HEK293 (cell line): ENCODE measurements at regions not wholly inside any gene's neighbourhood (a gene's known extent, or its start where the extent isn't known, plus 50 kb on each side); places are given as distances from the start of the nearest gene placed in this dataset.

Experiments
- CTCF ChIA-PET: fragments of 350-600 bp; formaldehyde crosslinking; extraction: SDS; loops from one replicate; lab custom pipeline; 2021; ENCODE audit warnings: antibody characterized with exemption; lab: Yijun Ruan, JAX
- POLR2A ChIA-PET: fragments of 300-600 bp; formaldehyde crosslinking; extraction: SDS; loops from one replicate; lab custom pipeline; 2020; ENCODE audit warnings: antibody characterized with exemption, inconsistent platforms; lab: Yijun Ruan, JAX
- H3K27ac ChIP-seq: fragments of 200-500 bp; sonication (Bioruptor generic); 2 replicates; pipeline ENCODE4 v1.5.1; 2014; ENCODE audit warnings: low read depth, low read length, control low read depth, inconsistent platforms; ENCODE audit errors: extremely low read depth
- H3K36me3 ChIP-seq, 2 experiments: fragments of 200-500 bp in 1 of 2; sonication (Bioruptor generic) in 1 of 2; 1 replicate in 1 of 2; 2 replicates in 1 of 2; pipeline ENCODE4 v1.5.1; 2014 to 2017; ENCODE audit warnings: inconsistent platforms in 2 of 2, low read length in 2 of 2; ENCODE audit not compliant: control insufficient read depth in 2 of 2, insufficient read depth in 1 of 2
- H3K4me1 ChIP-seq: fragments of 200-500 bp; sonication (Bioruptor generic); 2 replicates; pipeline ENCODE4 v1.5.1; 2014; ENCODE audit warnings: mild to moderate bottlenecking, low read length, inconsistent platforms; ENCODE audit not compliant: control insufficient read depth, insufficient read depth
- H3K4me3 ChIP-seq: 2 replicates; pipeline ENCODE4 v1.5.1; 2011; ENCODE audit warnings: low read depth, mild to moderate bottlenecking, control low read depth, low read length, moderate library complexity
- H3K9me3 ChIP-seq: fragments of 200-500 bp; sonication (Bioruptor generic); 2 replicates; pipeline ENCODE4 v1.5.1; 2014; ENCODE audit warnings: low read depth, low read length, inconsistent platforms; ENCODE audit not compliant: control insufficient read depth, insufficient read depth
- IKZF3 ChIP-seq: fragments of 450-650 bp; IDR thresholded peaks from 2 replicates; pipeline ENCODE4 v1.5.0; 2018; ENCODE audit warnings: missing biosample characterization, mild to moderate bottlenecking, missing genetic modification characterization, moderate library complexity
- SALL2 ChIP-seq: fragments of 450-650 bp; formaldehyde crosslinking; IDR thresholded peaks from 2 replicates; pipeline ENCODE4 v1.5.0; 2017; ENCODE audit warnings: missing biosample characterization, mild to moderate bottlenecking, missing genetic modification characterization, borderline replicate concordance
- ZBTB17 ChIP-seq: fragments of 450-650 bp; formaldehyde crosslinking; IDR thresholded peaks from 2 replicates; pipeline ENCODE4 v1.5.1; 2016; ENCODE audit warnings: missing biosample characterization, missing genetic modification characterization
- ZFP69B ChIP-seq: fragments of 450-650 bp; formaldehyde crosslinking; IDR thresholded peaks from 2 replicates; pipeline ENCODE4 v1.5.1; 2016; ENCODE audit warnings: missing biosample characterization, missing genetic modification characterization
- ZNF10 ChIP-seq: fragments of 450-650 bp; formaldehyde crosslinking; IDR thresholded peaks from 2 replicates; pipeline ENCODE4 v1.5.1; 2017; ENCODE audit warnings: missing biosample characterization, missing genetic modification characterization
- ZNF157 ChIP-seq: fragments of 450-650 bp; formaldehyde crosslinking; IDR thresholded peaks from 2 replicates; pipeline ENCODE4 v1.5.1; 2016; ENCODE audit warnings: missing biosample characterization, missing genetic modification characterization
- ZNF514 ChIP-seq: fragments of 450-650 bp; formaldehyde crosslinking; IDR thresholded peaks from 2 replicates; pipeline ENCODE4 v1.5.1; 2016; ENCODE audit warnings: missing biosample characterization, missing genetic modification characterization
- ZNF600 ChIP-seq: fragments of 450-650 bp; formaldehyde crosslinking; IDR thresholded peaks from 2 replicates; pipeline ENCODE4 v1.5.1; 2016; ENCODE audit warnings: missing biosample characterization, missing genetic modification characterization
- ZNF610 ChIP-seq: fragments of 450-650 bp; formaldehyde crosslinking; IDR thresholded peaks from 2 replicates; pipeline ENCODE4 v1.5.1; 2016; ENCODE audit warnings: missing biosample characterization, missing genetic modification characterization, borderline replicate concordance
- ZNF626 ChIP-seq: fragments of 450-650 bp; sonication (Bioruptor Pico); formaldehyde crosslinking; IDR thresholded peaks from 2 replicates; pipeline ENCODE4 v1.5.1; 2018; ENCODE audit warnings: missing biosample characterization, missing genetic modification characterization, inconsistent platforms
- ZNF658 ChIP-seq: fragments of 450-650 bp; formaldehyde crosslinking; IDR thresholded peaks from 2 replicates; pipeline ENCODE4; 2016; ENCODE audit warnings: missing biosample characterization, missing genetic modification characterization
- ZNF707 ChIP-seq: fragments of 450-650 bp; formaldehyde crosslinking; IDR thresholded peaks from 2 replicates; pipeline ENCODE4 v1.5.1; 2016; ENCODE audit warnings: missing biosample characterization, missing genetic modification characterization
- ZNF777 ChIP-seq: fragments of 450-650 bp; formaldehyde crosslinking; IDR thresholded peaks from 2 replicates; pipeline ENCODE4 v1.5.1; 2017; ENCODE audit warnings: missing biosample characterization, missing genetic modification characterization, borderline replicate concordance
- TF ChIP-seq, protein P1 (sequence below): fragments of 450-650 bp; formaldehyde crosslinking; IDR thresholded peaks from 2 replicates; pipeline ENCODE4 v1.5.1; 2017; ENCODE audit warnings: missing biosample characterization, missing genetic modification characterization
- TF ChIP-seq, protein P2 (sequence below): fragments of 450-650 bp; formaldehyde crosslinking; IDR thresholded peaks from 2 replicates; pipeline ENCODE4 v1.5.1; 2016; ENCODE audit warnings: missing biosample characterization, missing genetic modification characterization
- TF ChIP-seq, protein P3 (sequence below): fragments of 450-650 bp; formaldehyde crosslinking; IDR thresholded peaks from 2 replicates; pipeline ENCODE4 v1.5.1; 2016; ENCODE audit warnings: missing biosample characterization, missing genetic modification characterization
- TF ChIP-seq, protein P4 (sequence below): fragments of 450-650 bp; formaldehyde crosslinking; IDR thresholded peaks from 2 replicates; pipeline ENCODE4 v1.5.1; 2016; ENCODE audit warnings: missing biosample characterization, missing genetic modification characterization

- TF ChIP-seq ZNF658 (tag by site-specific recombination) (no peak), SALL2 (tag by site-specific recombination) (no peak), ZNF626 (tag by site-specific recombination) (no peak), ZNF157 (no peak), ZBTB17 (tag by site-specific recombination) (no peak), ZNF10 (no peak), ZNF777 (no peak), ZFP69B (no peak), ZNF610 (tag by site-specific recombination) (no peak)
- TF ChIP-seq, protein P1, sequence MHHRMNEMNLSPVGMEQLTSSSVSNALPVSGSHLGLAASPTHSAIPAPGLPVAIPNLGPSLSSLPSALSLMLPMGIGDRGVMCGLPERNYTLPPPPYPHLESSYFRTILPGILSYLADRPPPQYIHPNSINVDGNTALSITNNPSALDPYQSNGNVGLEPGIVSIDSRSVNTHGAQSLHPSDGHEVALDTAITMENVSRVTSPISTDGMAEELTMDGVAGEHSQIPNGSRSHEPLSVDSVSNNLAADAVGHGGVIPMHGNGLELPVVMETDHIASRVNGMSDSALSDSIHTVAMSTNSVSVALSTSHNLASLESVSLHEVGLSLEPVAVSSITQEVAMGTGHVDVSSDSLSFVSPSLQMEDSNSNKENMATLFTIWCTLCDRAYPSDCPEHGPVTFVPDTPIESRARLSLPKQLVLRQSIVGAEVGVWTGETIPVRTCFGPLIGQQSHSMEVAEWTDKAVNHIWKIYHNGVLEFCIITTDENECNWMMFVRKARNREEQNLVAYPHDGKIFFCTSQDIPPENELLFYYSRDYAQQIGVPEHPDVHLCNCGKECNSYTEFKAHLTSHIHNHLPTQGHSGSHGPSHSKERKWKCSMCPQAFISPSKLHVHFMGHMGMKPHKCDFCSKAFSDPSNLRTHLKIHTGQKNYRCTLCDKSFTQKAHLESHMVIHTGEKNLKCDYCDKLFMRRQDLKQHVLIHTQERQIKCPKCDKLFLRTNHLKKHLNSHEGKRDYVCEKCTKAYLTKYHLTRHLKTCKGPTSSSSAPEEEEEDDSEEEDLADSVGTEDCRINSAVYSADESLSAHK (tag by site-specific recombination), result no peak
- TF ChIP-seq, protein P2, sequence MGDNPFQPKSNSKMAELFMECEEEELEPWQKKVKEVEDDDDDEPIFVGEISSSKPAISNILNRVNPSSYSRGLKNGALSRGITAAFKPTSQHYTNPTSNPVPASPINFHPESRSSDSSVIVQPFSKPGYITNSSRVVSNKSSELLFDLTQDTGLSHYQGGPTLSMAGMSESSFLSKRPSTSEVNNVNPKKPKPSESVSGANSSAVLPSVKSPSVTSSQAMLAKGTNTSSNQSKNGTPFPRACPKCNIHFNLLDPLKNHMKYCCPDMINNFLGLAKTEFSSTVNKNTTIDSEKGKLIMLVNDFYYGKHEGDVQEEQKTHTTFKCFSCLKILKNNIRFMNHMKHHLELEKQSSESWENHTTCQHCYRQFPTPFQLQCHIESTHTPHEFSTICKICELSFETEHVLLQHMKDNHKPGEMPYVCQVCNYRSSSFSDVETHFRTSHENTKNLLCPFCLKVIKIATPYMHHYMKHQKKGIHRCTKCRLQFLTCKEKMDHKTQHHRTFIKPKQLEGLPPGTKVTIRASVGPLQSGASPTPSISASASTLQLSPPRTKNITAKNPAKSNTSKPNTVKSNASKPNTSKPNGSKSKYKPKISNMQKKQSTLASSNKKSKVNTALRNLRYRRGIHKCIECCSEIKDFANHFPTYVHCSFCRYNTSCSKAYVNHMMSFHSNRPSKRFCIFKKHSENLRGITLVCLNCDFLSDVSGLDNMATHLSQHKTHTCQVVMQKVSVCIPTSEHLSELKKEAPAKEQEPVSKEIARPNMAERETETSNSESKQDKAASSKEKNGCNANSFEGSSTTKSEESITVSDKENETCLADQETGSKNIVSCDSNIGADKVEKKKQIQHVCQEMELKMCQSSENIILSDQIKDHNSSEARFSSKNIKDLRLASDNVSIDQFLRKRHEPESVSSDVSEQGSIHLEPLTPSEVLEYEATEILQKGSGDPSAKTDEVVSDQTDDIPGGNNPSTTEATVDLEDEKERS, result no peak
These were observed 188.9 kb downstream of the IRF8 start (continued) for GRCh38 chr16:86087896-86088230.

DNA sequence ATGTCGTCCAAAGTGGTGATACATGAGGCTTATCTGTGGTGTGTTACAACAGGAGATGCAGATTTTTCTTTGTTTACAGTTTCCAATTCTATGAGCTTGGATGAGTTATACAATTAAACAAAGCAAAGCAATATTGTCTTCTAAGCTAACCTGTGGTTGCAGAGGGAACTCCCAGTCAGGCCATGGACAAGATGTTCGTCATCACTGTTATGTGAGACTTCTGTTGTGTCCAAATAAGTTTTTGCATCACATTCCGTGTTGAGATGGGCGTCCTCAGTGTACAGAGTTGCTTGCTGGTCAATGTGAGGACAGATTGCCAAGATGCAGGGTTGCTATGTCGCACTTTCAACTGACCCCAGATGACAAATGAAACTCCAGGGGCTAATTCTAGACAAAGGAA is 189.3 kb downstream of the IRF8 start:
- ChIA-PET POLR2A (no interaction called here), CTCF (interaction anchor here (2.4 kb wide), 1 partner anchor 432 kb away, joined by 6 read pairs; no protein-coding TSS in a partner anchor)
- H3K4me1 ChIP-seq, result no peaks in the 10 kb centered on the region
- no peak overlapping the region for H3K27ac ChIP-seq
- H3K4me3 ChIP-seq, result no peak overlapping the region
- no peaks in the 10 kb centered on the region for H3K36me3 ChIP-seq
- H3K9me3 ChIP-seq, result no peaks in the 10 kb centered on the region
- TF ChIP-seq, protein P3, sequence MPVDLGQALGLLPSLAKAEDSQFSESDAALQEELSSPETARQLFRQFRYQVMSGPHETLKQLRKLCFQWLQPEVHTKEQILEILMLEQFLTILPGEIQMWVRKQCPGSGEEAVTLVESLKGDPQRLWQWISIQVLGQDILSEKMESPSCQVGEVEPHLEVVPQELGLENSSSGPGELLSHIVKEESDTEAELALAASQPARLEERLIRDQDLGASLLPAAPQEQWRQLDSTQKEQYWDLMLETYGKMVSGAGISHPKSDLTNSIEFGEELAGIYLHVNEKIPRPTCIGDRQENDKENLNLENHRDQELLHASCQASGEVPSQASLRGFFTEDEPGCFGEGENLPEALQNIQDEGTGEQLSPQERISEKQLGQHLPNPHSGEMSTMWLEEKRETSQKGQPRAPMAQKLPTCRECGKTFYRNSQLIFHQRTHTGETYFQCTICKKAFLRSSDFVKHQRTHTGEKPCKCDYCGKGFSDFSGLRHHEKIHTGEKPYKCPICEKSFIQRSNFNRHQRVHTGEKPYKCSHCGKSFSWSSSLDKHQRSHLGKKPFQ, result no peak
- TF ChIP-seq ZNF707 (tag by site-specific recombination), result no peak

DNA sequence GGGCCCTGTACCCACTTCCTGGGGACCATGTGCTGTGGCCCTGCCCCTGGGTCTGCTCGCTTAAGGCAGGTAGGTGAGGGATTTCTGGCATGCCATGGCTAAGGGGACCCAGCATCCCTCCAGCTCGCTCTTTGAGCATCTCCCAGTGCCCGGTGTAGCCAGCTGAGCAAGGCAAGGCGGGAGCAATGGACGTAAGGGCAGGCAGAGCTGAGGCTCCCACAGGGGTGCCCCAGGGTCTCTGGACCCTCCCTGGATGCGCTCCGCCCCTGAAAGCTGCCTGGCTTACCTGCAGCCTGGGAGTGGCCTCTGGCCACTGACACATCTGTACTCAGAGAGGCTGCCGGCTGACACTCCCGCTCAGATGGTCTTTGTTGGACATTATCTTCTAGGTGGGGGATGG is 189.9 kb downstream of the IRF8 start:
- no peak overlapping the region for H3K4me3 ChIP-seq
- no peaks in the 10 kb centered on the region for H3K4me1 ChIP-seq
- no peak for TF ChIP-seq ZNF600
- TF ChIP-seq, protein P1 (tag by site-specific recombination), result no peak
- no peak for TF ChIP-seq ZNF514
- TF ChIP-seq, protein P4, sequence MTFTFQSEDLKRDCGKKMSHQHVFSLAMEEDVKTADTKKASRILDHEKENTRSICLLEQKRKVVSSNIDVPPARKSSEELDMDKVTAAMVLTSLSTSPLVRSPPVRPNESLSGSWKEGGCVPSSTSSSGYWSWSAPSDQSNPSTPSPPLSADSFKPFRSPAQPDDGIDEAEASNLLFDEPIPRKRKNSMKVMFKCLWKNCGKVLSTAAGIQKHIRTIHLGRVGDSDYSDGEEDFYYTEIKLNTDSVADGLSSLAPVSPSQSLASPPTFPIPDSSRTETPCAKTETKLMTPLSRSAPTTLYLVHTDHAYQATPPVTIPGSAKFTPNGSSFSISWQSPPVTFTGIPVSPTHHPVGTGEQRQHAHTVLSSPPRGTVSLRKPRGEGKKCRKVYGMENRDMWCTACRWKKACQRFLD, result no peak
- TF ChIP-seq IKZF3 (tag by site-specific recombination), result no peak
- POLR2A ChIA-PET, result no interaction called here
- H3K36me3 ChIP-seq, result no peaks in the 10 kb centered on the region
- no peaks in the 10 kb centered on the region for H3K9me3 ChIP-seq
- CTCF ChIA-PET, result interaction anchor here (2.4 kb wide), 1 partner anchor 432 kb away, joined by 6 read pairs; no protein-coding TSS in a partner anchor
- no peak overlapping the region for H3K27ac ChIP-seq
